NT2/D1 (cell line): ENCODE measurements at regions not wholly inside any gene's neighbourhood (a gene's known extent, or its start where the extent isn't known, plus 50 kb on each side); places are given as distances from the start of the nearest gene placed in this dataset.

ENCODE experiments used
- SUZ12 ChIP-seq: IDR thresholded peaks from 2 replicates; pipeline ENCODE4 v1.6.1; 2011; ENCODE audit not compliant: insufficient read length, insufficient read depth; ENCODE audit errors: extremely low read depth
- YY1 ChIP-seq: IDR thresholded peaks from 2 replicates; pipeline ENCODE4 v1.6.1; 2011; ENCODE audit not compliant: insufficient read length, insufficient read depth
- ZNF274 ChIP-seq: IDR thresholded peaks from 2 replicates; pipeline ENCODE4 v1.6.1; 2011; ENCODE audit warnings: mild to moderate bottlenecking, low read depth, low read length

- TF ChIP-seq SUZ12 (no peak), YY1 (no peak), ZNF274 (no peak)
Measured at GRCh38 chr3:28835751-28836150, 445.1 kb upstream of the RBMS3 start.
